Right lobe of liver (tissue), 6 donors: ENCODE measurements at regions not wholly inside any gene's neighbourhood (a gene's known extent, or its start where the extent isn't known, plus 50 kb on each side); places are given as distances from the start of the nearest gene placed in this dataset.

Source experiments
- ATAC-seq, 4 donors: fragments of 200-7000 bp; cut with Tn5 transposase; one replicate each; pipeline ENCODE4 v1.9.1; 2020; ENCODE audit warnings: mild to moderate bottlenecking in 4 of 4, moderate library complexity in 4 of 4
- DNase-seq, 3 donors: peaks; one replicate each; pipeline ENCODE4 v3.0.0-alpha.2; 2020
- H3K27ac ChIP-seq, 3 donors: fragments of 200-600 bp; one replicate each; pipeline ENCODE4 v1.8.0; 2022
- H3K27me3 ChIP-seq, 2 donors: fragments of 200-600 bp; one replicate each; pipeline ENCODE4 v1.8.0; 2022
- H3K36me3 ChIP-seq, 4 donors: fragments of 200-600 bp; sonication (generic) in 1 of 4; one replicate each; pipeline versions ENCODE4 v1.5.1 to v1.8.0; 2017 to 2022; ENCODE audit warnings: control low read depth in 1 of 4
- H3K4me1 ChIP-seq, 4 donors: fragments of 200-600 bp; sonication (generic) in 1 of 4; one replicate each; pipeline versions ENCODE4 v1.5.1 to v1.8.0; 2017 to 2022; ENCODE audit warnings: control low read depth in 1 of 4
- H3K4me3 ChIP-seq, 3 donors: fragments of 200-600 bp; one replicate each; pipeline ENCODE4 v1.8.0; 2022
- H3K9me3 ChIP-seq, 4 donors: fragments of 200-600 bp; sonication (generic) in 1 of 4; one replicate each; pipeline versions ENCODE4 v1.5.1 to v1.8.0; 2017 to 2022; ENCODE audit warnings: control low read depth in 1 of 4
- CTCF ChIP-seq, 4 donors: fragments of 200-600 bp in 3 of 4; fragments of 450-650 bp in 1 of 4; IDR thresholded peaks; one replicate each; pipeline versions ENCODE4 v1.5.1 to v1.8.0; 2016 to 2022; ENCODE audit warnings: antibody characterized with exemption in 4 of 4, mild to moderate bottlenecking in 2 of 4
- POLR2A ChIP-seq: fragments of 450-650 bp; IDR thresholded peaks from one replicate; pipeline ENCODE4 v1.6.1; 2017; ENCODE audit warnings: antibody characterized with exemption, mild to moderate bottlenecking
- WGBS: methylation state at CpG from one replicate; pipeline ENCODE4 v1.1.6; 2018; ENCODE audit warnings: low coverage, low lambda C conversion rate; ENCODE audit not compliant: insufficient coverage; ENCODE audit errors: missing lambda C conversion rate; 5-methylcytosine and 5-hydroxymethylcytosine counted together
- intact Hi-C, 2 donors: fragments of 100-400 bp; cut with DNase I; formaldehyde crosslinking; loops; one replicate each; pipeline versions ENCODE4 v1.11.2 to v1.14.1; 2022
- donor health status: DM: no; HTN: yes; CAD: no.
- donor health status: DM: no; HTN: no; CAD: no.
- donor health status: DM: no; HTN: no; CAD: no.
- donor health status: DM: no; HTN: yes; CAD: no.
- donor health status: DM: no; HTN: yes; CAD: no.

GRCh38 chr12:5155866-5156265, 112.2 kb downstream of the KCNA5 start:
- DNase-seq: no peak
- Histone ChIP-seq H3K4me1 (no peaks in the 10 kb centered on the region), H3K27ac (no peak overlapping the region), H3K36me3 (no peaks in the 10 kb centered on the region), H3K9me3 (no peaks in the 10 kb centered on the region), H3K27me3 (no peaks in the 10 kb centered on the region), H3K4me3 (no peak overlapping the region)
- TF ChIP-seq CTCF (IDR thresholded peaks at IDR 0.05) (no peak), POLR2A (no peak)
- intact Hi-C loops: no loop called here
- 38% methylated on average over 4 of the region's 9 CpGs for WGBS
- ATAC-seq: no peak

- Histone ChIP-seq H3K4me1 (no peaks in the 10 kb centered on the region), H3K27ac (no peak overlapping the region), H3K4me3 (no peak overlapping the region), H3K9me3 (no peaks in the 10 kb centered on the region), H3K36me3 (no peaks in the 10 kb centered on the region), H3K27me3 (no peaks in the 10 kb centered on the region)
- WGBS: no CpG with 5 or more reads among the region's 1 CpG
- TF ChIP-seq CTCF (IDR thresholded peaks at IDR 0.05): no peak
- TF ChIP-seq POLR2A: no peak
- DNase-seq: no peak
- intact Hi-C loops: no loop called here
- no peak for ATAC-seq
Measured at GRCh38 chr12:5160827-5161226, 117.1 kb downstream of the KCNA5 start.

- no peaks in the 10 kb centered on the region for H3K4me1 ChIP-seq
- DNase-seq: no peak
- H3K4me3 ChIP-seq: no peak overlapping the region
- TF ChIP-seq CTCF (IDR thresholded peaks at IDR 0.05): no peak
- TF ChIP-seq POLR2A: no peak
- H3K9me3 ChIP-seq: no peaks in the 10 kb centered on the region
- WGBS: 57% methylated on average over 3 of the region's 3 CpGs
- H3K27ac ChIP-seq: no peak overlapping the region
- no peaks in the 10 kb centered on the region for H3K27me3 ChIP-seq
- intact Hi-C loops: no loop called here
- ATAC-seq: no peak
- H3K36me3 ChIP-seq: no peaks in the 10 kb centered on the region
Measured at GRCh38 chr12:5163661-5164060, 120.0 kb downstream of the KCNA5 start.

GRCh38 chr12:5165296-5165970, 121.8 kb downstream of the KCNA5 start:
- Histone ChIP-seq H3K4me1 (no peaks in the 10 kb centered on the region), H3K27ac (no peak overlapping the region), H3K36me3 (no peaks in the 10 kb centered on the region), H3K27me3 (no peaks in the 10 kb centered on the region), H3K9me3 (no peaks in the 10 kb centered on the region), H3K4me3 (no peak overlapping the region)
- no peak for ATAC-seq
- 59% methylated on average over 5 of the region's 5 CpGs for WGBS
- DNase-seq: no peak
- intact Hi-C loops: no loop called here
- TF ChIP-seq CTCF (IDR thresholded peaks at IDR 0.05) (no peak), POLR2A (no peak)

GRCh38 chr12:5166976-5167375, 123.3 kb downstream of the KCNA5 start:
- H3K27me3 ChIP-seq: no peaks in the 10 kb centered on the region
- intact Hi-C loops: no loop called here
- H3K9me3 ChIP-seq: no peaks in the 10 kb centered on the region
- DNase-seq (no peak), ATAC-seq (no peak)
- no peak overlapping the region for H3K27ac ChIP-seq
- no peaks in the 10 kb centered on the region for H3K4me1 ChIP-seq
- 60% methylated on average over 2 of the region's 4 CpGs for WGBS
- H3K4me3 ChIP-seq: no peak overlapping the region
- TF ChIP-seq CTCF (IDR thresholded peaks at IDR 0.05) (no peak), POLR2A (no peak)
- no peaks in the 10 kb centered on the region for H3K36me3 ChIP-seq
